ENCODE measurements at regions not wholly inside any gene's neighbourhood (a gene's known extent, or its start where the extent isn't known, plus 50 kb on each side); places are given as distances from the start of the nearest gene placed in this dataset.
"Not testable (repeated sequence)": the region's sequence is repeated elsewhere in the genome, so short reads cannot be mapped to it uniquely, and the experiment has no call there.

GRCh38 chr15:96657096-96657495 lies 326.6 kb downstream of the NR2F2 start:
- TF ChIP-seq EZH2 (IDR thresholded peaks at IDR 0.05; ENCODE audit: borderline replicate concordance, low read depth, low read length, severe bottlenecking) (no peak), FOS (IDR thresholded peaks at IDR 0.05; ENCODE audit: borderline replicate concordance, insufficient read depth, low read length) (no peak), CTCF (IDR thresholded peaks at IDR 0.05; ENCODE audit: extremely low read depth in 1 of 2, insufficient read depth in 1 of 2, low read depth in 1 of 2, low read length in 2 of 2) (no peak), MYC (IDR thresholded peaks at IDR 0.05; ENCODE audit: low read depth, low read length) (no peak), POLR2AphosphoS5 (IDR thresholded peaks at IDR 0.05; ENCODE audit: insufficient read depth, low read depth, low read length) (no peak), JUN (IDR thresholded peaks at IDR 0.05; ENCODE audit: borderline replicate concordance, insufficient read depth, insufficient read length, low read depth) (no peak), POLR2A (IDR thresholded peaks at IDR 0.05; ENCODE audit: low read depth, low read length) (no peak), GATA2 (IDR thresholded peaks at IDR 0.05; ENCODE audit: insufficient read depth, insufficient read length, low read depth, low read length) (no peak), MAX (IDR thresholded peaks at IDR 0.05; ENCODE audit: insufficient read depth, insufficient read length) (no peak)
- H3K27ac ChIP-seq (ENCODE audit: insufficient read depth, low read depth, low read length) = no peak overlapping the region
- no peaks in the 10 kb centered on the region for H3K9me3 ChIP-seq (replicated peaks; ENCODE audit: control insufficient read depth, insufficient read depth, low read length)
- DNase-seq (ENCODE audit: low read depth, low spot score) (no peak), FAIRE-seq (no peak)
- no peaks in the 10 kb centered on the region for H3K9me1 ChIP-seq (replicated peaks; ENCODE audit: control insufficient read depth, extremely low read depth, insufficient read depth, low read length)
- H4K20me1 ChIP-seq (replicated peaks; ENCODE audit: control insufficient read depth, extremely low read depth, insufficient read depth, low read length) = no peaks in the 10 kb centered on the region
- no peaks in the 10 kb centered on the region for H3K4me1 ChIP-seq (ENCODE audit: control insufficient read depth, extremely low read depth, insufficient read depth, low read length)
- H3K36me3 ChIP-seq (ENCODE audit: control insufficient read depth in 2 of 2, extremely low read depth in 1 of 2, insufficient read depth in 2 of 2, low read length in 2 of 2) = no peaks in the 10 kb centered on the region
- H2AFZ ChIP-seq (ENCODE audit: low read depth, low read length) = no peak overlapping the region
- H3K9ac ChIP-seq (replicated peaks; ENCODE audit: extremely low read depth, insufficient read depth, low read length) = no peak overlapping the region
- dilution Hi-C loops (cut with MboI; ENCODE audit: extremely low pct_ligation_motif_present, low sequenced_read_pairs) (no loop called here), intact Hi-C loops (cut with micrococcal nuclease) (no loop called here)
- no peak overlapping the region for H3K4me2 ChIP-seq (ENCODE audit: insufficient read depth, low read length)
- POLR2A ChIA-PET = no interaction called here
- no peaks in the 10 kb centered on the region for H3K27me3 ChIP-seq (ENCODE audit: control insufficient read depth in 2 of 2, insufficient read depth in 2 of 2, low read length in 2 of 2)
- no TSS peak for BruUV-seq (replicated peaks)
- no peaks in the 10 kb centered on the region for H3K79me2 ChIP-seq (ENCODE audit: control insufficient read depth, insufficient read depth, low read length)
- CTCF ChIA-PET = interaction anchor here (1.0 kb wide), 1 partner anchor 15 kb away, joined by 3 read pairs; no protein-coding TSS in a partner anchor
- H3K4me3 ChIP-seq (replicated peaks in 1 of 3; ENCODE audit: insufficient read depth in 1 of 3, low read depth in 1 of 3, low read length in 3 of 3) = no peak overlapping the region

GRCh38 chr15:96666979-96667378 lies 336.5 kb downstream of the NR2F2 start:
- CTCF ChIA-PET, FAIRE-seq: not testable (repeated sequence)

More at GRCh38 chr15:96666979-96667378, 336.5 kb downstream of the NR2F2 start:
- H3K27me3 ChIP-seq (ENCODE audit: control insufficient read depth in 2 of 2, insufficient read depth in 2 of 2, low read length in 2 of 2); dilution Hi-C loops (cut with MboI; ENCODE audit: extremely low pct_ligation_motif_present, low sequenced_read_pairs); H3K36me3 ChIP-seq (ENCODE audit: control insufficient read depth in 2 of 2, extremely low read depth in 1 of 2, insufficient read depth in 2 of 2, low read length in 2 of 2); H4K20me1 ChIP-seq (replicated peaks; ENCODE audit: control insufficient read depth, extremely low read depth, insufficient read depth, low read length); H3K4me3 ChIP-seq (replicated peaks in 1 of 3; ENCODE audit: insufficient read depth in 1 of 3, low read depth in 1 of 3, low read length in 3 of 3); BruUV-seq (replicated peaks); H3K9me1 ChIP-seq (replicated peaks; ENCODE audit: control insufficient read depth, extremely low read depth, insufficient read depth, low read length); H3K9me3 ChIP-seq (replicated peaks; ENCODE audit: control insufficient read depth, insufficient read depth, low read length); H2AFZ ChIP-seq (ENCODE audit: low read depth, low read length); H3K4me2 ChIP-seq (ENCODE audit: insufficient read depth, low read length); POLR2A ChIA-PET; H3K9ac ChIP-seq (replicated peaks; ENCODE audit: extremely low read depth, insufficient read depth, low read length); H3K79me2 ChIP-seq (ENCODE audit: control insufficient read depth, insufficient read depth, low read length); H3K4me1 ChIP-seq (ENCODE audit: control insufficient read depth, extremely low read depth, insufficient read depth, low read length); DNase-seq (ENCODE audit: low read depth, low spot score); intact Hi-C loops (cut with micrococcal nuclease); H3K27ac ChIP-seq (ENCODE audit: insufficient read depth, low read depth, low read length): not testable (repeated sequence)

Data from endothelial cell of umbilical vein (primary cell).